ENCODE measurements at regions not wholly inside any gene's neighbourhood (a gene's known extent, or its start where the extent isn't known, plus 50 kb on each side); places are given as distances from the start of the nearest gene placed in this dataset.

DNA sequence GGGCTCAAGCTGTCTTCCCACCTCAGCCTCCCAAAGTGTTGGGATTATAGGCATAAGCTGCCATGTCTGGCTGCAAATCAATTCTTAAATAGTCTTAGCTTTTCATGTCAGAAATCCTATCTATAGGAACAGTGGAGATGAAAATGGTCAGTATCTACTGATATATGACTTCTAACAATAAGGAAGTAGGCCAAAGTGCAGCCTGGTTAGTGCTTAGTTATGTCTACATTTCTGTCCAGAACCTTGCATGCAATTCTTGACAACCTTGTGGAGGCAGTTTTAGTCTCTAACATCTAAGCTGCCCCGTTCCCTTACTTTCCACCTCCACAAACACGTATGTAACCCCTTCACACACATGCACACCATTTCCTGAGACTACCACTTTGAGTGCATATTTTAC, 169.2 kb upstream of the SPATS2L start:
- DNase-seq (ENCODE audit: low read depth in 2 of 2), result no peak

DNA sequence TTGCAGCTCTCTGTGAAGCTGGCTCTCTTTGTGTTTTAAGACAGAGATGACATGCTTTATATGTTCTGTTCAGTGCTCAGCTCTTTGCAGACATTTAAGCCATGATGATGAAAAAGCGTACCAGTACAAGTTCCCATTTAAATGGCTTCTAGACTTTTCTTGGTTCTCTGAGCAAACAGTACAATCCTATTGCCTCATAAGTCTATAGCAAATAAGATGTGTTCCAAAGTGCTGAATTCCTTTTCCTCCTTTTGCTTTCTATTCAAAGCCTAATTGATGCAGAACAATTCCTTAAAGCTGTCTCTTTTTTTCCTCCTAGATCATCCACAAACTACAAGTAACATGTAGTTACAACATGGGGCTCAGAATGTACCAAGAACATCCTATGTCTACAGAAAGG, 168.8 kb upstream of the SPATS2L start:
- no peak for DNase-seq (ENCODE audit: low read depth in 2 of 2)

DNA sequence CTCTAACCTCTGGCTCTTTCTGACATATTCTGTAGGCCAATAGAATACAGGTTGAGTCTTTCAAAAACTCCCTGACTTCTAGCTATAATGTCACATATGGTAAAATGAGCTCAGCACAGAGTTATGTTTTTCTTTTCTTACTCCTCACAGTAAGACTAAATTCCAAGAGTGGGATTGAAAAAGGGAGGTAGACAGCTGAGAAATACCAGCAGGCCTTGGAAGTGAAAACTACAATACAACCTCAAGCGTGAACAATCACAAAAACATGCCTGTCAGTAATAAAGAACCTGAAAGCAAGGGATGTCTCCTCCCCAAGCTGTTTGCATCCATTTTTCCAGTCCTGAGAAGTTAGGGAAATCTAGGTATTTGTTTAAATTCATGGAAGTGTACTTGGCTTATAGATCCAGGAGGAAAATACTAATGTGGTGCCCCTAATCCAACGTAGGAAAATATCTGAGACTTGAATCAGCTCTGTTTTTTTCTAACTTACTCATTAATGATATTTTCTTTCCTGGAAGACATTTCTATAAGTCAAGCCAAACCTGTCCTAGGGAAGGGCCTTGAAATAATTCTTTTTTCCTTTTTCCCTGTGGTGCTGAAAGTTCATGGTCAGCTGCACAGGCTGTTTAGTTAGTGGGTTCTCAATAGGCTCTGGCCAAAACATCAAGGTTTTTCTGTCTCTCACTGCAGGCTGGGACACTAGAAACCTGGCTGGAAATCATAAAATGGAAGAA, 167.9 kb upstream of the SPATS2L start:
- DNase-seq (ENCODE audit: low read depth in 2 of 2), result no peak

DNA sequence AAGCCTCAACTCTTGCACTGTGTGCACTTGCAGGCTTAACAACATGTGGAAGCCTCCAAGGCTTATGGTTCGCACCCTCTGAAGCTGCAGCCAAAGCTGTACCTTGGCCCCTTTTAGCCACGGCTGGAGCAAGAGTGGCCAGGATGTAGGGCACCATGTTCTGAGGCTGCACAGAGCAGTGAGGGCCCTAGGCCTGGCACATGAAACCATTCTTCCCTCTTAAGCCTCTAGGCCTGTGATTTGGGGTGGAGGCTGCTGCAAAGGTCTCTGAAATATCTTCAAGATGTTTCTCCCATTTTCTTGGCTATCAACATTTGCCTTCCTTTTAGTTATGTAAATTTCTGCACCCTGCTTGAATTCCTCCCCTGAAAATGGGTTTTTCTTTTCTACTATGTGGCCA, 161.9 kb upstream of the SPATS2L start:
- no peak for DNase-seq (ENCODE audit: low read depth in 2 of 2)

DNA sequence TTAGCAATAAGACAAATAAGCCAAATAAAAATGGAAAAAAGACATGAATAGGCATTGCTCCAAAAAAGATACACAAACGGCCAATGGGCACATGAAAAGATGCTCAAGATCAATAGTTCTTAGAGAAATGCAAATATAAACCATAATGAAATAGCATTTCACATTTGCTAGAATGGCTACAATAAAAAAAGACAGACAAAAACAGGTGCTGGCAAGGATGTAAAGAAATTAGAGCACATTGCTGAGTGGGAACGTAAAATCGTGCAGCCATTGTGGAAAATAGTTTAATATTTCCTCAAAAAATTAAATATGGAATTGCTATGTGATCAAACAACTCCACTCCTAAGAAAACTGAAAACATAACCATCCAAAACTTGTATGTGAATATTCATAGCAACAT, 160.0 kb upstream of the SPATS2L start:
- no peak for DNase-seq (ENCODE audit: low read depth in 2 of 2)

DNA sequence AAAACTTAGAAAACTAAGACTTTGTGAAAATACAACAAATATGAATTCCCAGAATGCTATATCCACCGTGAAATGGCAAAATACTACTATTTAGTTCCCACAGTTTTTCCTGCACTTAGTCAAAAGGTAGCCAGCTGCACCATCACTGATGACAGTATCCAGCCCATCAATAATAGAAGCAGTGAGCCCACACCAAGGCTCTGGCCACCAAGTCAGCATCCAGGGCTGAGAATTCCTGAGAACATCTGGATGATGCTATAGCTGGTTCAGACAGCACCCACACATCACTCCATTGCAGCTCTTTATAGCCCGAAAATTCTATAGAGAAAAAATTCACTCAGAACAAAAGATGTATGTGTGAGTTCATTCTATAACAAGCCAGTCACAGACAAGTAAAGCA, 159.1 kb upstream of the SPATS2L start:
- DNase-seq (ENCODE audit: low read depth in 2 of 2), result no peak

DNA sequence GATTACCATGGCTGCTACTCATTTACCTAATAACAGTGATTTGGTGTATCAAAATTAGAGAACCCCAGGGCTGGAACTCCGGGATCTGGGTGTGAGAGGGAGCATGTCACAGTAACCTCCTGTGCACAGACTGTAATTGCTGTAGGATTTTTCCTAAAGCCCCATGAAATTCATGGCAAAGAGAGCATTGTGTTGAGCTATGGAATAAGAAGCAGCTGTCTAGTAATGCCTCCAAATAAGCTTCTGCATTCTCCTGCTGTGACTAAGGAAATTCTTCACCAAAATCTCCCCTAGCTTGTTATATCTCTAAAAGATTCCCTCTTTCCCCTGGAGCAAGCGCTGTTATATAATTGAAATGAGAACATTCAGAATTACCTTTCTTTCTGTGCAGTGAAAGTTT, 158.1 kb upstream of the SPATS2L start:
- DNase-seq (ENCODE audit: low read depth in 2 of 2), result no peak

DNA sequence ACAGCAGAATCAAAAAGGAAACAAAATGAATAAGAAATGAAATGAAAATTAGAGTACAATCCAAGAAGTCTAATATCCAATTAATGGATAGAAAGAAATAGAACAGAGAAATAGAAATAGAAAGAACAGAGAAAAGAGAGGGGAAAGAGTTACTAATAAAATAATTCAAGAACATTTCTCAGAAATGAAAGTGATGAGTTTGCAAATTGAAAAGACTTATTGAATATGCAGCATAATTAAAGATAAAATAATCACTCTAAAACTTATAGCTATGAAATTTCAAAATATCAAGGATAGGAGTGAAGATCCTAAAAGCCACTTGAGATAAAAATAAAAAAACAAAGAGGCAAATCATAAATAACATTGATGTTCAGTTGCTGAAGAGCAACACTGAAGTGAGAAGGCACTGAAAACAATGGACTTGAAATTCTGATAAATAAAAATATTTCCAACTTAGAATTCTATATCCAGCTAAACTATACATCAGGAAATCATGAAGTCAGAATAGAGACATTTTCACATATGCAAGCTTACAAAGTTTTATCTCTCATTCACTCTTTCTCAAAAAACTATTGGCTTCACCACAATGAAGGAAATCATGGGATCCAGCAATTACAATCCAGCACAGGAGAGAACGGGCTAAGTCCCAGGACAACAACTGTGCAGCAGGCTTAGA, 155.9 kb upstream of the SPATS2L start:
- DNase-seq (ENCODE audit: low read depth in 2 of 2), result no peak

DNA sequence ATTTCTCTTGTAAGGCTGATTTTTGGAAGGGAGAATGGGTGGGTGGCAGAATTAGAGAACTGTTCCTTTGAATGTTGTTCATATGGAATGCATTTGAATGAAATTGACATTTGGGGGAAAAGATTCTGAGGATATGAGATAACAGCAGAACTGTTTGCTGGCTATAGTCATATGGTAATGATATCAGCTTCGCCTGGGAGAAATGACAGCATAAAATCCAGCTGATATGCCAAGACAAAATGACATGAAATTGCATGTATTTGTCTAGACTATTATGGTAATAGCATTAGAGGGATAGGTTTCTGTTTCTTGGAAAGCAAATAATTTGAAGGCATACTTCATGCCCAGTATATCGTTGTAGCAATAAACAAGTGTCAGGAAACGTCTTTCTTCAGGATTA, 150.8 kb upstream of the SPATS2L start:
- DNase-seq (ENCODE audit: low read depth in 2 of 2), result no peak

DNA sequence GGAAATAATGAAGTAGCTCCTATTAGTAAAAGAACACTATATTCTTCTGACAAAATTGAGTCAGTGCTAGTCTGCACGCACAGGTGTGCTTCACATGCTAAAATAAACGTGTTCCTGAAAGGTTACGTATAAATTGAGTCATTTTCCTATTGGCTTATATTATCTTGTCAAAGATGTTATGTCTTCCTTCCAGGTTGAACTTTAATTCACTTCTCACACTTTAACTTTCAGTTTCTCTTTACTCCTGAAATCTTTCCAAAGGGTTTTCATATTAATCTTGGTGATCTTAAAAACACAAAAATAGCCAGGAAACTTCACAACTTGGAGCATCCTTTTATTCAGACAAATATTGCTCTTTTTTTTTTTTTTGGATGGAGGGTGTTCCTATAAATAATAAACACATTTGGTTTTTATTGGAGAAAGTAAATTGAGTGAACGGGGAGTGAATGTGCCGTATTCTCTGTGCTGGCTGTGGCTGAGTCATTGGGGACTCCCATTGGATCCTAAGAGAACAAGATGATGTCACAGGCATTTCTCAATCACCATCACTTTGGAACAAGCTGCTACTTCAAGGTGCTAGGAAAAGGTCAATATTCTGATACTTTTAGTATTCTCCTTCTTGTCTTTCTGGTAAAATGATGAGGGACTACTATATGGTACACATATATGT, 150.2 kb upstream of the SPATS2L start:
- DNase-seq (ENCODE audit: low read depth in 2 of 2), result peak in 1 of 2 donors; percentile 6

DNA sequence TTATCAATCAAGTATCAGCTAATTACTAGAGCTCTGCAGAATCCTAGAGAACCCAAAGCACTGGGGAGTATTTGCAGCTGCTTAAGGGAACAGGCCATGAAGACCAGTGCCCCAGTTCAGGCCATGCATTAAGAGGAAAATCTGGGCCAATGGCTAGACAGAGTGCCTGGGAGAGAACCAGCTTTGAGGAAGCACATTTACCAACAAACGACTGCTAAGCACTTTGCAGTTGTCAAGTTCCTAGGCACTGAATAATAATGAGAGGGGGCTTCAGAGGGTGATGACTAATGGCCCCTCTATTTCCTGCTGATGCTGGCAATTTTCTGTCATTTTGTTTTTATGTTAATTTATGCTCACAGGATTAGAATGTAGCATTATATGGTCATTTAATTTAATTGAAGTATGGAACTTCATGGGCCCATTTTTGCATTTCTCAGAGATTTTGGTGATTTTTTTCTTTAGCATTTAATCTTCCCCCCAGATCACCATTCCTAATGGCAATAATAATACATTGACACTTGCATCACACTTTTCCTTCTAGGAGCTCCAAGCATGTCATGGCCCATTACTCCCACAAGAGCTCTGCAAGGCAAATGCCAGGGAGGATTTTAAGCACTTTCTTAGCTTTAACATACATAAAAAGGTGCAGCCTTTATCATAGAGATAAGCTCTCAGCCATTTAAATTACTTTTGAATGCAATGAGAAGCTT, 147.7 kb upstream of the SPATS2L start:
- no peak for DNase-seq (ENCODE audit: low read depth in 2 of 2)

DNA sequence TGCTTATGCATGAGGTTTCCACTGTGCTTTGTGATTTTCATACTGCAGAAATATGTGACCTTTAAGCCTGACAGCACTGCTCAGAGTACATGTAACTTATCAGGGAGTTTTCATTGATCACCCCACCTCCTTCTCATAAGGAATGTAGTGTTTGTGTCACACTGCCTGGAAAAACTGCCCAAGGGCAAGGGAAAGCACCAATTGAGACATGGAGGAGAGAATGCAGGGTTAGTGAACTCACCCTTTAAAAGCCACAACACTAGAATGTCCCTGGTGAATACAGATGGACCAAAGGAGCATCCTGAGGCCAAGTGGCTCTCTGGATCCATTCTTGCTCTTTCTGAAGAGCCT, 147.2 kb upstream of the SPATS2L start:
- DNase-seq (ENCODE audit: low read depth in 2 of 2), result no peak

DNA sequence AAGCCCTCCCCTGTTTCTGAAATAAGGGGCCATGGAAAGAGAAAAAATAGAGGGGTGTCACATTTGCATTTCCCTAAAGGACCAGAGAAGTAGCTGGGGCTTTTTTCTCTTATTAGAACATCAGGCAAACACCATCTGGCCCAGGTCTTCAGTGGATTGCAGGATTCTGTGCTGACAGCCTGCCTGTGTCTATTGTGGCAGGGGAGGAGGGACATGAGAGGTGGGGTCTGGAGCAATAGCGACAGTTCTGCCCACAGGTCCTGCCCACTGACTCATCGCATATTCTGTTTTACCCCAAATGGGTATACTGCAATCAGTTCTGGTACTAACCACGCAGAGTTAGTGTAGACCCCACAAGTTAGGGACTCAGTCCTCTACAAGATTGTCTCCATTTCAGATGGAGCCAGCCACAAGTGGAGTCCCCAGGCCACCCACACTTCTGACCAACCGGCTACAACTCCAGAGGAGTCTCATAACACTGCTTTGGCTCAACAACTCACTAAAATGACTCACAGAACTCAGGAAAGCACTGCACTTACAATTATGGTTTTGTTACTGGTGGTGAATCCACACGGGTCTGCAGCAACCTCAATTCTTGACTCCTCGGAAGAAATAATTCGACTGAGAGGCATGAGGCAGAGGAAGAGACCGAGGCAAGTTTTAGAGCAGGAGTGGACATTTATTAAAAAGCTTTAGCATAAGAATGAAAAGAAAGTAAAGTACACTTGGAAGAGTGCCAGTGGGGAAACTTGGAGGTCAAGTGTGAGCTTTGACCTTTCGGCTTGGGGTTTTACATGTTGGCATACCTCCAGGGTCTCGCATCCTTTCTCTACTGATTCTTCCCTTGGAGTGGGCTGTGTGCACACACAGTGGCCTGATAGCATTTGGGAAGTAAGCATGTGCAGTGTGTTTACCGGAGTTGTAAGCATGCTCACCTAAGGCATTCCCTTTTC, 146.4 kb upstream of the SPATS2L start:
- no peak for DNase-seq (ENCODE audit: low read depth in 2 of 2)

DNA sequence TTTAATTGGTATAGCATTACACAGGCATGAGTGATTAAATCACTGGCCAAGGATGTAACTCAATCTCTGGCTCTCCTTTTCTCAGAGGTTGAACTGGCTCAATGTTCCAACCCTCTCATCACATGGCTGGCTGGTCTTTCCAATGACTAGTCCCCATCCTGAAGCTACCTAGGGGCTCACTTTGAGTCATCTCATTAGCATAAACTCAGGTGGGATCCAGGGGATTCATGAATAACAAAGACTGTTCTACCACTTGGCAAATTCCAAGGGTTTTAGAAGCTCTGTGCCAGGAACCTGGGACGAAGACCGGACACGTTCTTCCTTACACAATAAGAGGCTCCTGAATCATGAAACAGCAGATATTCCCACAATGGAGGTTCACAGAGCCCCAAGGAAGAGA, 145.0 kb upstream of the SPATS2L start:
- DNase-seq (ENCODE audit: low read depth in 2 of 2), result no peak

DNA sequence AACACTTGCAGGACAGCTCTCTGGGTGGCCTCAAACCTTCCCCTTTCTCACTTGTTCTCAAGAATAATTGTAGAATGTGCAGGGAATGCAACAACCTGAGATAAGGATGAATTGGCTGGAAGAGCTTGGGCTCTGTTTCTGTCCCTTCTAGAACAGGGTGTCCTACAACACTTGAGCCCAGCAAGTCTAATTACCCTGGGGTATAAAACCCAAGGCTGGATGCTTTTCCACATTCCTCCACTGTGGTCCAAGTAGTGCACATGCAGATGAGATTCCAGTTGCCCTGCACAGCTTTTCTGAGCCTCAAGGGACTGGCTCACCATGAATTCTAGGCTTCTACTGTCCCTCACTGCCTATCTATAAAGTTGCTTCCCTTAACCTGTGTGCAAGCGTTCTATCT, 140.8 kb upstream of the SPATS2L start:
- DNase-seq (ENCODE audit: low read depth in 2 of 2), result no peak

DNA sequence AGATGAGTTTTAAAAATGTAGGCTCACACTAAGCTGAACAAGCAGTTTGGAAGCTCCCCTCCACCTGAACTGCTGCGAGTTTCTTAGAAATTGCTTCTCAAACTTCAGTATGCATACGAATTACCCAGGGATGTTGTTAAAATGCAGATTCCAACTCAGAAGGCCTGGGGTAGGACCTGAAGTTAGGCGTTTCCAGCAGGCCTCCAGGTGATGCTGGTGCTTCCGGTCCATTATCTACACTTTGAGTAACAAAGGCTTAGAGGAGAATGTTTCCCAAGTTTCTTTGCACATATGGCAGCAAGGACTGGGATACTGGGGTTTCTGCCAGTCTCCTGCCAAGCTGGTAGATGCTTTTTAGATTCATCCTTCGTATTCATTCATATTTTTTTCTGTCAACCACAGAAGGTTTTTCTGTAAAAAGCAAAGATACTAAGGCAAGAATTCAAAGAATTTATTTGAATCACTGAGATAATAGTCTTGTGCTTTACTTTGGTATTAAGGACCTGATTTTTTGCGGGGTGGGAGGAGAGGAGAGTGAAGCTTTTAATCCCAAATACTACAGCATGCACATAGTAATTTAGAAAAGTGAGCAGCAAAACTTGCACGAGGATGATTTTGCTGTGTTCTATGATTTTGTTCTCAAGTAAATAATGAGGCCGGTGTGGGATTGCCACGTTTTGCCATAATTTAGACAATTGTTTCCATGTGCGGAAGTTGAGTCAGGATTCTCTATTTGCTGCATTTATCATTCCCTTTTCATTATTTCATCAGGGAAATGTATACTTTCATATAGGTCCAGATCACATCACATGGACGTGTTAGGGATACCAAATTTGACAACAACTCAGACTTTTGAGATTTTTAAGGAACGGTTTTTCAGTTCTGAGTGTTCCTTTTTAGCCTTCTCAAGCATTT, 137.6 kb upstream of the SPATS2L start:
- DNase-seq (ENCODE audit: low read depth in 2 of 2), result no peak

DNA sequence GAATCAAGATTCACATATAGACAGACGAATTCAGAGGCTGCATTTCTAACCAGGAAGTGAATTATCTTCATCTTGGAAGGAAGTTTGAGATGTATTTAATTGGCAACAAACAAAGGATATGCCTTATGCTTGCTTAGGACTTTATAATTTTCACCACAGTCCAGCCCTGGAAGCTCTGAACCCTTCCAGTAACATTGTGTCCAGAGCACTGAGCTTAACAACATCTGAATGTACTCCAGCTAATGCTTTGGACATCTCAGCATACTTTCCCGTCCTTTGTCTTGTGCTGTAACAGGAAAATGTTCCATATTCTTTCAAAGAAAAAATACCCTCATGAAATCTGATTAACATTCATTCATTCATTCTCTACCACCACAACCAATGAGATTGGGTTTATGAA, 136.3 kb upstream of the SPATS2L start:
- no peak for DNase-seq (ENCODE audit: low read depth in 2 of 2)

DNA sequence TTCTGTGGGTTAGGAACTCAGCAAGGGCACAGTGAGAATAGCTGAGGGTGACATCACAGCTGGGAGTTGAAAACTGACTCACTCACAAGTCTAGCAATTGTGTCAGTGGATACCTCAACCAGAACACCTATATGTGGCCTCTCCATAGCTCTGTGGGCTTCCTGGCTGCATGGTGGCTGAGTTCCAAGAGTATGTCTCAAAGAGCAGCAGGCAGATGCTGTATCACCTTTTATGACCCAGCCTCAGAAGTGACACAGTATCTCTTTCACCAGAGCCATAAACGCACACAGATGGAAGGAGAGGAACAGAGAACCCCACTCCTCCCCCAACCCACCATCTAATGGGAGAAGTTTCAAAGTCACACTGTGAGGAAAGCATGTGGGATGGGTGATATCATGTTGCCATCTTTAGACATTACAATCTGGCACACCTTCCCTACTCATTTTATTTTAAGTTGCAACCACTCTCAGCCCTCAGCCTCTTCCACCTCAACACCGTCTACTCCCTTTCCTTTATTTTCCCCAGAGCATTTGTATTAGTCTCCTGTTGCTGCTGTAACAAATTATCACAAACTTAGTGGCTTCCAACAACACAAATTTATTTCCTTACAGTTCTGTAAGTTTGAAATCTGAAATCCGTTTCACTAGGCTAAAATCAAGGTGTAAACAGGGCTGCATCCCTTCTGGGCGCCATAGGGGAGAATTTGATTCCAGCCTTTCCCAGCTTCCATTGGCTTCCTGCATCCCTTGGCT, 134.6 kb upstream of the SPATS2L start:
- DNase-seq (ENCODE audit: low read depth in 2 of 2), result no peak

DNA sequence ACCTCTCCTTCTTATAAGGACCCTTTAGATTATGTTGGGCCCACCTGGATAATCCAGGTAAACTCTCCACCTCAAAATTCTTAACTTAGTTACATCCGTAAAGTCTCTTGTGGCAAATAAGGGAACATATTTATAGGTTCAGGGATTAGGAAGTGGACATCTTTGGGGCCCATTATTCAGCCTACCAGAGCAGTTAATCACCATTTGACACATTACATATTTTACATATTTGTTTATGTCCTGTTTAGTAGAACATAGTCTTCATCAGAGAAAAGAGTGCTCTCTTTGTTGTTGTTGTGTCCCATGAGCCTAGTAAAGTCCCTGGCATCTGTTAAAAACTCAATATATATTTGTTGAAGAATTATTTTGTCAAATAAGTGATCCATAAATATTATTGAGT, 134.0 kb upstream of the SPATS2L start:
- no peak for DNase-seq (ENCODE audit: low read depth in 2 of 2)
